Thoracic aorta (tissue), 2 donors: ENCODE measurements at regions not wholly inside any gene's neighbourhood (a gene's known extent, or its start where the extent isn't known, plus 50 kb on each side); places are given as distances from the start of the nearest gene placed in this dataset.
"Not testable (repeated sequence)": the region's sequence is repeated elsewhere in the genome, so short reads cannot be mapped to it uniquely, and the experiment has no call there.

ENCODE experiments used
- ATAC-seq: fragments of 150-250 bp; one replicate; pipeline ENCODE4 v1.8.0; 2017; ENCODE audit warnings: low read depth; ENCODE audit not compliant: insufficient number of reproducible peaks, low FRiP score
- DNase-seq: peaks from one replicate; pipeline ENCODE4 v3.0.0-alpha.2; 2020; ENCODE audit warnings: low spot score
- H3K27ac ChIP-seq, 2 donors: fragments of 200-600 bp; sonication (generic); 1 replicate in 1 of 2; 2 replicates in 1 of 2; pipeline ENCODE4 v1.5.1; 2016; ENCODE audit warnings: mild to moderate bottlenecking in 2 of 2, moderate library complexity in 2 of 2
- H3K27me3 ChIP-seq: fragments of 200-600 bp; sonication (generic); replicated peaks from 2 replicates; pipeline ENCODE4 v1.6.0; 2016; ENCODE audit warnings: mild to moderate bottlenecking; ENCODE audit not compliant: insufficient read depth
- H3K36me3 ChIP-seq: fragments of 200-600 bp; sonication (generic); one replicate; pipeline ENCODE4 v1.5.1; 2016
- H3K4me1 ChIP-seq, 2 donors: fragments of 200-600 bp; sonication (generic); 1 replicate in 1 of 2; 2 replicates in 1 of 2; pipeline versions ENCODE4 v1.5.1 to v1.6.0; 2016; ENCODE audit warnings: low read depth in 2 of 2, mild to moderate bottlenecking in 1 of 2; ENCODE audit not compliant: control insufficient read depth in 1 of 2
- H3K4me3 ChIP-seq: fragments of 200-600 bp; sonication (generic); 2 replicates; pipeline ENCODE4 v1.5.1; 2016; ENCODE audit warnings: mild to moderate bottlenecking
- H3K9me3 ChIP-seq: fragments of 200-600 bp; sonication (generic); 2 replicates; pipeline ENCODE4 v1.5.1; 2016
- CTCF ChIP-seq: fragments of 200-600 bp; sonication (generic); IDR thresholded peaks from one replicate; pipeline ENCODE4 v1.5.1; 2019; ENCODE audit warnings: antibody characterized with exemption

DNA sequence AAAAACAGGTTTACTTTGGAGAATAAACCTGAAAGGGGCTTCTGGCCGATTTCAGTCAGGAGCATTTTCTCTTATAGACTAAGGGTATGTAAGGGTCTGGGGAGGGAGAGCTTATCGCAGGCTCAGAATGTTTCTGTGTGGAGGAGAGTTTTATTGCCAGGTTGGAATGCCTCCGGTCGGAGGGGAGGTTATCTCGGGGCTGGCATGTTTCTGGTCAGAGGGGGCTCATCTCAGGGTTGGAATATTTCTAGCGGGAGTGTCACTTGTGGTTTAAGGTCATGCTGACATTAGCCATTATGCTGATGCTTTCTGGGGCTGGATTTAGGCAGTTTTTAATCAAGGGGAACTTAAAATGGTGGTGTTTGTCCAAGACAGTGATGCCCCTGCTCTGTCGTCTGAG lies 333.6 kb downstream of the METTL4 start:
- no peaks in the 10 kb centered on the region for H3K36me3 ChIP-seq
- no peaks in the 10 kb centered on the region for H3K4me1 ChIP-seq
- no peak overlapping the region for H3K4me3 ChIP-seq
- no peaks in the 10 kb centered on the region for H3K27me3 ChIP-seq
- no peak for ATAC-seq
- H3K27ac ChIP-seq: no peak overlapping the region
- no peaks in the 10 kb centered on the region for H3K9me3 ChIP-seq
- no peak for TF ChIP-seq CTCF
- no peak for DNase-seq

GRCh38 chr18:2240311-2240705 lies 331.0 kb downstream of the METTL4 start:
- no peaks in the 10 kb centered on the region for H3K36me3 ChIP-seq
- H3K4me1 ChIP-seq: no peaks in the 10 kb centered on the region
- H3K27me3 ChIP-seq: no peaks in the 10 kb centered on the region
- ATAC-seq (no peak), DNase-seq (no peak)
- H3K9me3 ChIP-seq: no peaks in the 10 kb centered on the region
- H3K4me3 ChIP-seq: no peak overlapping the region
- H3K27ac ChIP-seq: no peak overlapping the region
- TF ChIP-seq CTCF: no peak

- no peak for TF ChIP-seq CTCF
- no peak for DNase-seq
- H3K4me1 ChIP-seq: no peaks in the 10 kb centered on the region
- no peak for ATAC-seq
- no peaks in the 10 kb centered on the region for H3K36me3 ChIP-seq
- H3K27me3 ChIP-seq: no peaks in the 10 kb centered on the region
- no peaks in the 10 kb centered on the region for H3K9me3 ChIP-seq
- no peak overlapping the region for H3K4me3 ChIP-seq
- no peak overlapping the region for H3K27ac ChIP-seq
These were observed 326.7 kb downstream of the METTL4 start for GRCh38 chr18:2244641-2245040.

DNA sequence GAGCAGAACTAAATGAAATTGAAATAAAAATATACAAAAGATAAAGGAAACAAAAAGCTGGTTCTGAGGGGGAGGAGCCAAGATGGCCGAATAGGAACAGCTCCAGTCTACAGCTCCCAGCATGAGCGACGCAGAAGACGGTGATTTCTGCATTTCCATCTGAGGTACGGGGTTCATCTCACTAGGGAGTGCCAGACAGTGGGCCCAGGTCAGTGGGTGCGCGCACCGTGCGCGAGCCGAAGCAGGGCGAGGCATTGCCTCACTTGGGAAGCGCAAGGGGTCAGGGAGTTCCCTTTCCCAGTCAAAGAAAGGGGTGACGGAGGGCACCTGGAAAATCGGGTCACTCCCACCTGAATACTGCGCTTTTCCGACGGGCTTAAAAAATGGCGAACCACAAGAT lies 324.2 kb downstream of the METTL4 start:
- not testable (repeated sequence) for H3K4me3 ChIP-seq, H3K4me1 ChIP-seq, H3K36me3 ChIP-seq, H3K9me3 ChIP-seq, H3K27me3 ChIP-seq, ATAC-seq, DNase-seq, H3K27ac ChIP-seq

GRCh38 chr18:2254977-2255376 lies 316.3 kb downstream of the METTL4 start:
- Histone ChIP-seq H3K36me3 (no peaks in the 10 kb centered on the region), H3K27ac (no peak overlapping the region), H3K4me3 (no peak overlapping the region), H3K9me3 (no peaks in the 10 kb centered on the region), H3K27me3 (no peaks in the 10 kb centered on the region), H3K4me1 (no peaks in the 10 kb centered on the region)
- ATAC-seq (no peak), DNase-seq (no peak)
- no peak for TF ChIP-seq CTCF

DNA sequence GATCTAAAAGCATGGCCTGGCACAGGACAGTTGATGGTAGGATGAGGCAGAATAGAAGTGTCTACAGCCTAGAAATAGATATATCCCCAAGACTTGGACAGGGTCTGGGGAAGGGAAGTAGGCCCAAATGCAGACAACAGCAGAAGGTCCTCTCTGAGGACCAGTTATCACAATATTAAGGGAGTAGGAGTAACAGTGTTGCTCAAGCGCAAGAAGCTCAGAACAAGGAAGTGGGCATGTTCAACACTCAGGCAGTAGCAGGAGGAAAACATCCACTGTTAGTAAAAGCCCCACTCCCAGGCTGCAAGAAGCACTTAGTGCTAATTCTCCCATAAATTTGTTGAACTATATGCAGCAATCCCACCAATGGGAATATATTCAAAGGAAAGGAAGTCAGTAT lies 314.7 kb downstream of the METTL4 start:
- no peak for ATAC-seq

More for the DNA sequence above, 314.7 kb downstream of the METTL4 start:
- no peaks in the 10 kb centered on the region for H3K36me3 ChIP-seq
- no peaks in the 10 kb centered on the region for H3K4me1 ChIP-seq
- no peak for DNase-seq
- H3K9me3 ChIP-seq: no peaks in the 10 kb centered on the region
- TF ChIP-seq CTCF: no peak
- no peaks in the 10 kb centered on the region for H3K27me3 ChIP-seq
- H3K27ac ChIP-seq: no peak overlapping the region
- no peak overlapping the region for H3K4me3 ChIP-seq
